HT-29 (cell line): ENCODE measurements at regions not wholly inside any gene's neighbourhood (a gene's known extent, or its start where the extent isn't known, plus 50 kb on each side); places are given as distances from the start of the nearest gene placed in this dataset.
"Not testable (repeated sequence)": the region's sequence is repeated elsewhere in the genome, so short reads cannot be mapped to it uniquely, and the experiment has no call there.

Experiments
- DNase-seq: peaks from one replicate; pipeline ENCODE4 v3.0.0-alpha.2; 2015; ENCODE audit warnings: low spot score

DNA sequence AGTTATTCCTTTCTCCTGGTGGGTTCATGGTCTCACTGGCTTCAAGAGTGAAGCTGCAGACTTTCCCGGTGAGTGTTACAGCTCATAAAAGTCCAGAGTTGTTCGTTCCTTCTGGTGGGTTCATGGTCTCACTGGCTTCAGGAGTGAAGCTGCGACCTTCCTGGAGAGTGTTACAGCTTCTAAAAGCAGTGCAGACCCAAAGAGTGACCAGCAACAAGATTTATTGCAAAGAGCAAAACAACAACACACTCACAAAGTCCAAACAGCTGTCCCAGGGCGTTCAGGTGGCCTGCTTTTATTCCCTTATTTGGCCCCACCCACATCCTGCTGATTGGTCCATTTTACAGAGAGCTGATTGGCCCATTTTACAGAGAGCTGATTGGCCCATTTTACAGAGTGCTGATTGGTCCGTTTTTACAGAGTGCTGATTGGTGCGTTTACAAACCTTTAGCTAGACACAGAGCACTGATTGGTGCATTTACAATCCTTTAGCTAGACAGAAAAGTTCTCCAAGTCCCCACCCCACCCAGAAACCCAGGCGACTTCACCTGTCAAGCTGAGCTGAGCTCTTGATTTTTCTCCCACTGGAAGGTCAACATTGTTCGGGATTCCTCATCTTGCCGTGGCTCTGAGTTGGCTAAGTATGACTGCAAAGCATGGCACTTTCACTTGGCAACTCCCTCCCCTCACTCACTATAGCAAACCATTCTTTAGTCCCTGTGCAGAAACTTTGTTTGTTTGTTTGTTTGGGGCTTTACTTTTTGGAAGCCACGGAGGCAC lies 87.3 kb upstream of the EEPD1 start:
- DNase-seq, result not testable (repeated sequence)

DNA sequence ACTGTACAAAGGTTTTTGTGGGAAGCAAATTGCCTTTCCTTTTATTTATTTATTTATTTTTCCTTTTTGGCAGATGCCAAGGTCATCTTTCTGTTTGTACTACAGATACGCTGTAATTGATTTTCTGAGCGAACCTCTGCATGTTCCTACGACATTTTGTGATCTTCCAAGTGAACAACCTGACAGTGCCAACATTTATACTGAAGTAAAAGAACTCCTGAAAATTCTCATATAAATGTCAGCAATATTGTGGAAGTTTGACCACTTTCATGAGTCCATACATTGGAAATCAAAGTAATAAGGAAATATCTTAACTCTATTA lies 86.8 kb upstream of the EEPD1 start:
- no peak for DNase-seq

DNA sequence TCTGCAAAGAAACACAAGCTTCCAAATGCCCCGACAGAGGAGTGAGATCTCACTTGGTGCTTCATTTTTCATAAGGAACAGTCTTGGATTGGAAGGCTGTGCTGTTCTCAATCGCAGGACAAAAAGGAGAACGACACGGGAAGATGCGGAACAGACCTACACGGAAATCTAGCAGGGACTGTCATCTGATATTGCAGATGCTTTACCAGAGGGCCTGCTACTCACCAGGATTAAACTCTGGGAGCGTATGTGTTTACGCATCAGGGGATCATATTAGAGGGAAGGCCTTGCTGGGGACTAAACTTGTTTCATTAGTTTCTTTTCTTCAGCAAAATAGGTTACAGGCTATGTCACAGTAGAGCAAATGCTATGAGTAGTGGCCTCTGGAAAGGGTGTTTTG lies 82.8 kb upstream of the EEPD1 start:
- no peak for DNase-seq

GRCh38 chr7:36071605-36072004 lies 81.4 kb upstream of the EEPD1 start:
- DNase-seq, result no peak

DNA sequence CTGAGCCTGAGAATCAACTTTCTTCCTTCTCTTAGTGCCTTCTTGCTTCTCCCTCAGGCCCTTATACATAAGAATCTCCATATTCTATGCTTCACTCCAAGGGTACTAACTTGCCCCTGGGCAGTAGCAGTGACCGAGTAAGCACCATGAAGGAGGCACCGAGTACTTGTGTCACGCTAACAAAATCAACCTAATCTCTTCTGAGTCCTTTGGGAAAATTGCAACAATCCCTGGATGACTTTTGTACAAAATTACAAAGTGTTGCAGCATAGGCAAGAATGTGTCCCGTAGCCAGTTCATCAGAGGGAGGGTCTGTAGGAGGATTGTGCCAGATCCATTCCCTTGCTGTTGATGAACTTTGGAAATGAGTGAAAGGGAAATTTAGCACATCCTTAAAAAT lies 80.4 kb upstream of the EEPD1 start:
- DNase-seq, result no peak

GRCh38 chr7:36075561-36075960 lies 77.5 kb upstream of the EEPD1 start:
- DNase-seq, result no peak

GRCh38 chr7:36076074-36076473 lies 77.0 kb upstream of the EEPD1 start:
- DNase-seq, result no peak

GRCh38 chr7:36078816-36079360 lies 74.2 kb upstream of the EEPD1 start:
- no peak for DNase-seq

DNA sequence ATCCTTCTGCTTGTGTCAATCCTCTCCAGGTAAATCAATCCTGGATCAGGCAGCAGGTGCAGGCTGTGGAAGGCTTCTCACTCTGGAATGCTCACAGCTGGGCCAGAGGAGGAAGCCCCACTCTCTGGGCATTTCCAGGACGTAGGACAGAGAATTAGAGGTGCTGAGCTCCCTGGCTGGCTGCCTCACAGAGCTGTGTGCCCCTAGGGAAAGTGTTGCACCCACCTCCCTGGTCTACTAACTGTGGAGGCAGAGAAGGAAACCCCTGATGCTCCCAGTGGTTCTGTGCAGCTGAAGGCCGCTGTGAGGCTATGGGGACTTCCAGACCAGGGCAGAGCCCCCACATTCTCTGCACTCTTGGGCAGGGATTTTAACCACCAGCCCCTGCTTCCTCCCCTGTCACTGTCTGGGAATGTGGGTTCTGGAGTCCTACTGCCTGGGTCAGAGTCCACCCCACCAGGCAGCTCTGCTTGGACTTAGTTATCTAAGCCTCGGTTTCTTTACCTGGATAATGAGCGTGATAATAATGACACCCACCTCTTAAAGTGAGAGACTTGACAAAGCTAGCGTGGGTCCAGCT lies 73.5 kb upstream of the EEPD1 start:
- DNase-seq, result no peak

DNA sequence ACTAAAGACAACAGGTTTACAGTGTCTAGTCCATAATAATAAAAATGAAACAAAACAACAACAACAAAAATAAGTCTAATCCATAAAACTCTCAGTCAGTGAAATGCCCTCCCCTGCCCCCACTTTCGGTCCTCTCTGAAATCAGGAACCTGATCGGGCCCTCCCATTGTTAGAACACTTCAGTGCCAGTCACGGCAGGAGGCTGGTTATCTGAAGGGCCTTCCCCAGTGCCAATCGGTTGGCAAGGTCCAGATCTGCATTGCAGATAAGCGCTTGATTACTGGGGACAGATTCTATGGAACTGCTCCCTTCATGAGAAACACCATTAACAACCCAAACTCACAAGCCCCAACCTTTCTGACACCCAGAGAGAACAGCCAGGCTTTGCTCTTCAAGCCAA lies 72.2 kb upstream of the EEPD1 start:
- DNase-seq, result no peak

DNA sequence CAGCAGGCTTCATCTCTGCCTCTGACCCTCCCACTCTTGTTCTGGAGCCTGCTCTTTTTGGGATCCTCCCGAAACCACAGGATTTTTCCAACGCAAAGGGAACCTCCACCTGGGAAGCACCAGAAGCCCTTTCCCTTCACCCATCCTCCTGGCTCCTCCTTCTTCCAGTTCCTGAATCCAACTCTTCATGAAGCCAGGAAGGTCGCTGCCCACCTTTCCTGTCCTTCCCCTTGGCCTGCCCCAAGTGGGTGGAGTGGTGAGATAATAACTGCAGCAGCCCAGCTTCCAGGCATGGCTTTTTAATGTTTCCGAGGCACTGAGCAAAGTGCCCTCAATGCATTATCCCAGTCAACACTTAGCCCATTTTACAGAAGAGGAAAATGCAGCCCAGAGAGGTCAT lies 70.8 kb upstream of the EEPD1 start:
- peak; percentile 12 for DNase-seq

DNA sequence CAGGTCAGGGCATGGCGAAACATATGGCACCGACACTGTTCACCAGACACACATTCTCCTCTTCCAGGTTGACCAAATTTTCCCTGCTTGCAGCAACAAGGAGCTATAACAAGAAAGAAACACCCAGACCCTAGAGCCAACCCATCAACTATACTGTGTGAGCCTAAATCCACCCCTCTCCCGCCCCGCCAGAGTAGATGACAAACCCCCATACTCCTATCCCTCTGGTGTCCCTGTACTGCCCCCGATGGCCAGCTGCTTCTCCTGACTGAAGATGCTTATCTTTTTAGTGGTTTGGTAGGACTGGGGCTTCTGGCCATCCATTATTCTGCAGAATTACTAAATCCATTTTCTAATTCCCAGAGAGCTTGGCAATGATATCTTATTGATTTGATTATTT lies 70.1 kb upstream of the EEPD1 start:
- DNase-seq, result no peak

DNA sequence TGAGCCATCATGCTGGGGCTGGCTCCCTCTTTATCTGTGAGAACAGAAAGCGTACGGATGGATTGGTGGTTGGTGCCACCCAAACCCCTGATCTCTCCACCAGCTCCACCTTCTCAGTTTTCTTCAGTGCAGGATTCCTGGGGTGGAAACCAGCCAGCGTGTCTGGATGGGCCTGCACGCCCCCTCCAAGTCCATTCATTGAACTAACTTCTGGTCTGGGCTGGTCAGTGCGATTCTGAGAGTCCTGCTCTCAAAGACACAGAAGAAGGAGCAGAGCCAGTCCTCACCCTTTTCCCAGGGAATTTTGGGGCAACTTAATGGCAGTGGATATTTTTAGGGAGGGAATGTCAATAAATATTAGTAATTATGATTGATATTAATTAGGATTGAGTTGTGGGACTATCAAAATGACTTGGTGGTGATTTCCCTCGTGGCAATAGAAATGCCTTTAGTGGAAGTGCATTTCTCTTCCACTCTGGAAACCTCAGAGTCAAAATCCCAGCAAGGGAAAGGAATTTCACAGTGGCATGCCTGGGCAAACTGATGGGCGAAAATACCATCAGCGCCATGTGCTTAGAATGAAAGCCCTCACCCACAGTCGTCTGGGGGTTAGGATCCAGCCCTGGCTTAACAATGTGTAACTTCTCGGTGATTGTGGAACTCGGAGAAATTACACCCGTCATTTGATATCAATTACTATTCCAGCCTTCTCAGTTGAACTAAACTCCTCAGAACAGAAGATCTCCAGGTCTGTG lies 69.3 kb upstream of the EEPD1 start:
- no peak for DNase-seq

DNA sequence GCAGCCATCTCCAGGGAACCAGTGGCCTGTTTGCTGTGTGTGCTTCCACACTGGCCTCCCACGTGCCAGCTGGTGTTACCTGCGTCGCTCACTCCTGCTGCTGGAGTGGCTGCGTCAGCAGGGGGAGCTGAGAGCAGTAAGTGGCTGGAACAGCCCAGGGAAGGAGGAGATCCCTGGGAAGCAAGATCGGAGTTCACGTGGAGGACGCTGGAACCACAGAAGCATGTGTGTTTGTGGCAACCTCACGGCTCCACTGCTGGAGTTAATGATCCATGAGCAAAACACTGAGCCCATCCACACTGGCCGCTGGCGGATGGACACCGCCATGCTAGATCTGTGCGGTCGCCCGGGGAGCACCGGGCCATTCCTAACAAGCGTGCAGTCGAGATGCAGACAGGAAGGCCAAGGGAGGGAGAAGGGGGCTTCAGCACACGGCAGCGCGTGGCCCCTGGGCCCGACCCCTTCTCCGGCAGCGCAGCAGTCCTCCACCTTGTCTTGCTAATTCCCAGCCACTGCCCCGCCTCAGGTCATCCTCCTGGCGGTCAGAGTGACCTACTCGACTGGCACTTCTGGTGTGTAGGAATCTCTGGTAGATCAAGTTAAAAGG lies 68.5 kb upstream of the EEPD1 start:
- DNase-seq, result peak; percentile 88

GRCh38 chr7:36085096-36085495 lies 68.0 kb upstream of the EEPD1 start:
- DNase-seq, result no peak

DNA sequence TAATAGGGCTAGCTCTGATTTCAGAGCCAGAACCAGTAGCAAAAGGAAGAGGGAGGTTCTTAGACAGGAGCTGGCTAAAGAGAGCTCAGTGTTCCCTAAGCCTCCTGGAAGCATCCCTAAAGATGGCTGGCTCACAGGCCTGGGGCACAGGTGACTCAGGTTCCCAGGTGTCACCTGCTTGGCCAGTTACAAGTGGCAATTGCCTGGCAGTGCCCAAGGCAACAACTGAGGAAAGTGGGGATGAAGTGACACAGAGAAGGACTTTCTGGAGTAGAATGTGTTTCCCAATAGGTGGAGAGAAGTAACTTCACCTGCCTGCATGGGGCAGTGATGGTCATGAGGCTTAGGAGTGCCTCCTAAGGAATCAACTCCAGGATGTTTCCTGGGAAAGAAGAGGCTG lies 66.5 kb upstream of the EEPD1 start:
- peak; percentile 8 for DNase-seq

- DNase-seq, result no peak
Observed at GRCh38 chr7:36088553-36088952, 64.5 kb upstream of the EEPD1 start.

DNA sequence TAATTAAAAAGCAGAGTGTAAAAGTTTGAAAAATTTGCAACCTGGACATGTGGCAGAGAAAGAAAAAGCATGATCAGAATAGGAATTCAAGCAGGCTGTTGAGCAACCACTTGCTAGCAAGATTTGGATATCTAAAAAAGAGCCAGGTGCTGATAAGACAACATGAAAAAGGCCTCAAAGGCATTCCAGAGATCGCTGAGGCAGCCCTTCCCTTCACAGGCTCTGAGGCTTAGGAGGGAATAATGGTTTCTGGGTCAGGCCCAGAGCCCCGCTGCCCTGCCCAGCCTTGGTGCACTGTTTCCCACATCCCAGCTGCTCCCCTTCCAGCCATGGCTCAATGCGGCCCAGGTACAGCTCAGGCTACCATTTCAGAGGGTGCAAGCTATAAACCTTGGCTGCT lies 64.1 kb upstream of the EEPD1 start:
- DNase-seq, result no peak

DNA sequence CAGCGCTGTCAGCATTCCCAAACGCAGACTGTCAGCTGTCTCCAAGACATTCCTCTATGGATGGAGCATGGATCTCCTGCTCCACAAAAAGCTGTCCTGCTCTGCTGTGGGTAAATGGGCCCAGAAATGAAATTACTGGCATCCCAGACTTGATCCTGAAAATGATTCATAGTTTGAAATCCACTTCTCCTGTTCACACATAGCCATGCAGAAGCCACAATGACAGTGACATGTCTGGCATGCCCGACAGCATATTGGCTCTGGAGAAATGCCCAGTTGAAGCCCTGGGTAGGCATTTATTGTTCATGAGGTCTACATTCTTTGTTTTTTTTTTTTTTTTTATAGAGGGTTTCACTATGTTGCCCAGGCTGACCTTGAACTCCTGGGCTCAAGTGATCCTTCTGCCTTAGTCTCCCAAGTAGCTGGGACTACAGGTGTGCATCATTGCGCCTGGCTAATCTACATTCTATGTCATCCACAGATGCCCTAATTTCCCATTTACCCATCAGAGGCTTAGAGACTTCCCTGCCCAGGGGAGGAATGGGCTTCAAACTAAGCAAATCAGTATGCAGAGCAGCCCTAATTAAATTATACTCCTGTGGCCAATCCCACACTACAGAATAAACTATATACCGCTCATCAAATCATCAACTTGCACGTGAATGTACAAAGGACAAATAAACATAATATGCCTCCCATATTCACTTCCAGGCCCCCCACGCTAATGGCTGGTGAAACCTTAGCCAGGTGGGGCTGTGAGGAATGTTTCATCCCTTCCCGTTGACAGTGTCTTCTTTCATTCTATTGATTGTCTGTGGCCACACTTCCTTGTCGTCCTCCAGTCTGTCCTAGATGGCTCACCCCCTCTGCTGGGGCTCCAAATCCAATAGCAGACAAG lies 61.8 kb upstream of the EEPD1 start:
- no peak for DNase-seq

DNA sequence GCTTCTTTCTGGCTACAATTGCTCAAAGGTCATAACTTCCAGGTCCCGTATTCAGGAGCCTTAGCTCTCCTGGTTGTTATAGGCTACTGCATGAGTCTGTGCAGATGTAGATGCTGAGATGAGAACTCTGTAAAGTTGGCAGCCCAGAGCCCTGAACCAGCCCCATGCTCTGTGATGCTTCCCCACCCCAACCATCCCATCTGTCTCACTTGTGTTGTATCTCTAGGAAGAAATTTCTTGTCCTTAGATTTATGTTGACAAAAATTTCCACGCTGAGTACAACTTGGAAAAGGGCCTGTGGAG lies 61.2 kb upstream of the EEPD1 start:
- peak; percentile 16 for DNase-seq

GRCh38 chr7:36092221-36092771 lies 60.8 kb upstream of the EEPD1 start:
- peak; percentile 37 for DNase-seq
